Cerebellar cortex (tissue), 1 donor: ENCODE measurements at regions not wholly inside any gene's neighbourhood (a gene's known extent, or its start where the extent isn't known, plus 50 kb on each side); places are given as distances from the start of the nearest gene placed in this dataset.
"Not testable (repeated sequence)": the region's sequence is repeated elsewhere in the genome, so short reads cannot be mapped to it uniquely, and the experiment has no call there.

Experiments used
- DNase-seq: peaks from one replicate; pipeline ENCODE4 v3.0.0-alpha.2; 2015; ENCODE audit warnings: low spot score

- no peak for DNase-seq
Measured at GRCh38 chr13:33411312-33411711, 125.8 kb upstream of the STARD13 start.

GRCh38 chr13:33415822-33416221 lies 130.3 kb upstream of the STARD13 start:
- no peak for DNase-seq

DNA sequence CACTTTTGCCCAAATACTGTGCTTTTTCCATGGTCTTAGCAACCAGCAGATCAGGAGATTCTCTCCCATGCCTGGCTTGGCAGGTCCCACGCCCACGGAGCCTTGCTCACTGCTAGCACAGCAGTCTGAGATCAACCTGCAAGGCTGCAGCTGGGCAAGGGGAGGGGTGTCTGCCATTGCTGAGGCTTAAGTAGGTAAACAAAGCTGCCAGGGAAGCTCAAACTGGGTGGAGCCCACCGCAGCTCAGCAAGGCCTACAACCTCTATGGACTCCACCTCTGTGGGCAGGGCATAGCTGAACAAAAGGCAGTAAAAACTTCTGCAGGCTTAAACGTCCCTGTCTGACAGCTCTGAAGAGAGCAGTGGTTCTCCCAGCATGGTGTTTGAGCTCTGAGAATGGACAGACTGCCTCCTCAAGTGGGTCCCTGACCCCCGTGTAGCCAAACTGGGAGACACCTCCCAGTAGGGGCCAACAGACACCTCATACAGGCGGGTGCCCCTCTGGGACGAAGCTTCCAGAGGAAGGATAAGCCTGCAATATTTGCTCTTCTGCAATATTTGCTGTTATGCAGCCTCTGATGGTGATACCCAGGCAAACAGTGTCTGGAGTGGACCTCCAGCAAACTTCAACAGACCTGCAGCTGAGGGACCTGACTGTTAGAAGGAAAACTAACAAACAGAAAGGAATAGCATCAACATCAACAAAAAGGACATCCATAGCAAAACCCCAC lies 132.8 kb upstream of the STARD13 start:
- DNase-seq, result not testable (repeated sequence)

DNA sequence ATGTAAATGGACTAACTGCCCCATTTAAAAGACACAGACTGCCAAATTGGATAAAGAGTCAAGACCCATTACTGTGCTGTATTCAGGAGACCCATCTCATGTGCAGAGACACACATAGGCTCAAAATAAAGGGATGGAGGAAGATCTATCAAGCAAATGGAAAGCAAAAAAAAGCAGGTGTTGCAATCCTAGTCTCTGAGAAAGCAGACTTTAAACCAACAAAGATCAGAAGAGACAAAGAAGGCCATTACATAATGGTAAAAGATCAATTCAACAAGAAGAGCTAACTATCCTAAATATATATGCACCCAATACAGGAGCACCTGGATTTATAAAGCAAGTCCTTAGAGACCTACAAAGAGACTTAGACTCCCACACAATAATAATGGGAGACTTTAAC lies 134.6 kb upstream of the STARD13 start:
- DNase-seq, result not testable (repeated sequence)

DNA sequence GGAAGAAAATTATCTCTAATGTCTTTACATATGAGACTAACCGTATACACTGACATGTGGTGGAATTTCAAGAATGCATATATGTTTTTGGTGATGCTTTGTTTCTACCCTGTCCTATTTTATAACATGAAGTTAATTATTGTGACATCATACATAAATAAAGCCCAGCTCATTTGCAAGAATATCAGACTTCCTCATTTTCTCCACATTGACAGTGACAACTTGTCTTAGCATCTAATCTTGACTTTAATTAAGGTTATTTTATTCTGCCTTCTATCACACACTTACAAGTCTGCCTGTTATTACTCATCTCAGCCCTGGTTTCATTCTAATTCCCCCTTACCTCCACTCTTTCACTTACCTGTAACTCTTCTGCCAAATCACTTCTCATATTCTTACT lies 140.6 kb upstream of the STARD13 start:
- no peak for DNase-seq

- no peak for DNase-seq
Measured at GRCh38 chr13:33433316-33433715, 147.8 kb upstream of the STARD13 start.

DNA sequence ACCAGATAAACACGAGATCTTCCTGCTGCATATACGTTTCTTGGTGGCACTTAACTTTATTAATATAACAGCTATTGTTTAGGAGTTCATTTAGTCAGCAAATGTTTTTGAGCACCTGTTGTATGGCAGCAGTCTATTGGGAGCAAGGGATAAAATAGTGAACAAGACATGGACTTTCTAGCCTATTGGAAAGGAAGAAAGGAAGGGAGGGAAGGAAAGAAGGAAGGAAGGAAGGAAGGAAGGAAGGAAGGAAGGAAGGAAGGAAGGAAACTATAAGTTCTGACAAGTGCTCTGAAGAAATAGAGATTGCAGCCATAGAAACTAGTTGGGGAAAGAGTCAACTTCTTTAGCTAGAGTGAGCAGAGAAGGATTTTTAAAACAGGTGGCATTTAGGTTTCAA lies 149.1 kb upstream of the STARD13 start:
- DNase-seq, result no peak

- DNase-seq, result no peak
Measured at GRCh38 chr13:33435207-33435606, 149.7 kb upstream of the STARD13 start.

DNA sequence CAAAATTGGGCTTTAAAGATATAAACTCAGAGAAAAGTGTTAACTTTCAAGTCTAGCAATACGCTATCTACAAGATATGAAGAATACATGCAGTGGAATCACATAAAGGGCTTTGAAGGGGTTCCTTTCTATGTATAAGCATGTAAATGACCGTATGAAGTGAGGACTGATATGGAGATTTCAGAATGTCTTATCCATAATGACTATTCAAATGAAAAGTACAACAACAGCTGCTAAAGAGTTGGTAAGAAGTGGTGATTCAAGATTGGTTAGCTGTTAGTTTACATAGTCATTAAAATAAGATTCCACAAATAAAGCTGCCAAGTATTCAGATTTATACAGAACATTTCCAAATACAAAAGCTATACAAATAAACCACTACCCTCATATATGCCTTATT lies 153.4 kb upstream of the STARD13 start:
- no peak for DNase-seq

- DNase-seq, result no peak
Measured at GRCh38 chr13:33441015-33441414, 155.5 kb upstream of the STARD13 start.

DNA sequence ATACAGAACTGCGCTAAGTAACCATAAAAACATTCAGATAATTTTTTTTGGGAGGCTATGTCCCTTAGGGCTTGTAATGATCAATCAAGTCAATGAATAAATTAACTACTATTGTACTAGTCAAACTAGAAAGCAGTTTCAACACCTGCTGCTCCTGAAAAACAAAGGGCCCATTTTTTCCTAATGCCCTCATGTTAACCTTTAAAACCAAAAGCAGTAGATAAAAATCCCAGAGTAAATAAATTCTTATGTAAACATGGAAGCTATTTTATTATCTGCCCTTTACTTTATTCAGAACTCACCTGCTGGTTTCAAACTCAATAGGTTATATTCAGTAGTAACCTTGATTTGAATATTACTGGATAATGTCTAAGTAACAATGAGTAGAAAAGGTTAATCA lies 159.5 kb upstream of the STARD13 start:
- no peak for DNase-seq

DNA sequence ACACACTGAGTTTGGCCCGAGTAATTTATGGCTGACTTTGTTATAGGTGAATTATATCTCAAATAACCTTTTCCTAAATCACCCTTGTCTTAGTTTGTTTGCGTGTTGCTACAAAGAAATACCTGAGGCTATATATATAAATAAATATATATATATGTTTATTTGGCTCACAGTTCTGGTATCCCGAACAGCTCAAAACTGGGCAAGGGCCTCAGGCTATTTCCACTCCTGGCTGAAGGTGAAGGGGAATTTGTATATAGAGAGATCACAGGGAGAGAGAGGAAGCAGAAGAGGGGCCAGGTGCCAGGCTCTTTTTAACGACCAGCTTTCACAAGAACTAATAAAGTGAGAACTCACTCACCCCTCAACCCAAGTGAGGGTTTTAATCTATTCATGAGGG lies 159.9 kb upstream of the STARD13 start:
- no peak for DNase-seq

DNA sequence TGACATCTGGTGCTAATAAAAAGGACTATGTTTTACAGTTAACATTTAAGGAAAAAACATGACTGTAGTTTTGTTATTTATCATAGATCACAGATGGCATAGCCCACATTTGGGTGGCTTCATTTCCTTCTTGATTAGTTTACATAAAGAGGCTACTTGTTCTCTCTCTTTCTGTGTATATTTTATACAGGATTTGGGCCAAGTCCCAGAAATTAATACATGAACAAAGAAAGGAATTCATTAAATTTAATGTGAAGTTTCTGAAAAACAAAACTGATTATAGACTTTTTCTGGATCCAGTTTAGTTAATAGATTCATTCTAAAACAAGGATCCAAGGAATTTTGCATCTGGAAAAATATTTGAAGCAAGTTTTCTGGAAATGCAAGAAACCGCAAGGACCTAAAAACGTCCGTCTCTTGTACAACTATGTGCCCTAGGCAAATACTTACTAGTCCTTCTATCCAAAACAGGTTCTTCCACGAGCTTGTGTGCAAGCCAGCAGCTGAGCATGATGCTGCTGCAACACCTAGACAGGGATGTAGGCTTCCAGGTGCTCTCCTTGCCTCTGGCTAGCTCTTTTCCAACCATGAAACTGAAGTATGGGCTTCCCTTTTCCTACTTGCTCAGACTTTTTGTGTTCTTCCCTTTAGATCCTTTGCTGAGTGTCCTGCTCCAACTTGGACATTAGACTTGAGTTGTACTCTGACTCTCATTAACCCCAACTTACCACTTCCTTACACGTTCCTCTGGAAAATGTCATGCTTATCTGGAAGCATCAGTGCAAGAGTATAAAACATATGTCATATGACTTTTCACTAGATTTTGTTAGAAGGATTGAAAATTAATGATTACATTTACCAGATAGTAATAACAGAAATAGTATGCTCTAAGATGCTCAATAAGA lies 161.5 kb upstream of the STARD13 start:
- DNase-seq, result no peak

GRCh38 chr13:33448889-33449288 lies 163.3 kb upstream of the STARD13 start:
- DNase-seq, result no peak

GRCh38 chr13:33450956-33451709 lies 165.6 kb upstream of the STARD13 start:
- DNase-seq, result no peak

DNA sequence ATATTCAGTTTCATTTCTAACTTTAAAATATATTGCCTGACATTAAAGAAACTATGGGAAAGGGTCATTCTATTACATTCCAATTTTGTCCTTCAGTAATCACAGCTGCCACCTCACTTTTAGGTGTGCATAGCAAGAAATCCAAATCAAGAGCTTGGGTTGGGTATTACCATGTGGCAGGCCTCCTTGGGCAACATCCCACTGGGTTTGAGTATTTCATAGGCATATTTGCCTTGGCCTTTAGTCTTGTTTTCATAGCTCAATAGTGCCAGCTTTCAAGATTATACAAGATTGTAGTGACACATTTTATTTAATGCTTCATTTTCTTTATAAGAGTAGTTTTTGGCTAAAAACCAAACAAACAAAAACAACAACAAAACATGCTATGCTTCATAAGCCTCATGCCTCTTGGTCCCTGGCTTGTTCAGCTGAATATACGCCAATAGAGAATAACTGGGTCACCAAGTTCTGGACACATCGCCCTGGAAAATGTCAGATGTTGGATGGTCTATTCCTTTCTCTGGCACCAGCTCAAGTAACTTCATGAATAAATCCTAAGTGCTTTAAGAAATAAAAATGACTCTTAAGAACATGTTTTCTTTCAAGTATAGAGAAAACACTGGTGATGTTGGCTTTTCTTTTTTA lies 167.4 kb upstream of the STARD13 start:
- peak; percentile 46 for DNase-seq

GRCh38 chr13:33453936-33454335 lies 168.4 kb upstream of the STARD13 start:
- DNase-seq, result no peak

DNA sequence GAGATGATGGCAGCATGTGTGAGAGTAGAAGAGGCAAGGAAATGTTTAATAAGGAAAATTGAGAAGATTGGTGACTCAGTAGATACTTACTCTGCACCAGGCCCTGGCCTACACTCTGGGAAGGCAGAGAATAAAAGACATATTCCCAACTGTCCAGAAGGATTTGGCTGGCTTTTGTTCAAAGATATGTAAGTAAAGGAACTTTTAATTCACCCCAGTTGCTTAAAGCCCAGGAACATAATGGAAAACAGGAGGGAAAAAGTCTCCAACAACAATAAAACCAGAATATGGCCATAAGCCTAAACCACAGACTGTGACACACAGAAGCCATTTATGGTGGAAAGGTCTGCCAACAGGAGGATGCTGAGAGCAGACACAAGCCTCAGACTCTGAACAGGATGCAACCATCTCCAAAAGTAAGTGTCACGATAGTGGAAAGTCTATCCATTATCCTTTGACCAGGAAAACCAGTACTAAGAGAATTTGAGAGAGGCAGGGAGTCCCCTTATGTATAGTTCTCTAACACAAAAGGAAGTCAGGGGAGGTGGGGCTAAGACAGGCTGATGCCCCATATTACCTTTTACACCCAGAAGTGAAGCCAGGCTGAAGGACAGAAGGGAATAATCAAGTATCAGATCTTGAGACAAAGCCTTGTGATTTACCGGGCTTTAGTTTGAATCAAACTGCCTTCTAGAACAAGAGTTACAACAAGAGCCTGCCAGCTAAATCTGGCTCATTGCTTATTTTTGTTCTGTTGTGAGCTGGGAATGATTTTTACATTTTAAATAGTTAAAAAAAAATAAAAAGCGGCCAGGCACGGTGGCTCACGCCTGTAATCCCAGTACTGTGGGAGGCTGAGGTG lies 169.5 kb upstream of the STARD13 start:
- no peak for DNase-seq

GRCh38 chr13:33459702-33460101 lies 174.1 kb upstream of the STARD13 start:
- no peak for DNase-seq

DNA sequence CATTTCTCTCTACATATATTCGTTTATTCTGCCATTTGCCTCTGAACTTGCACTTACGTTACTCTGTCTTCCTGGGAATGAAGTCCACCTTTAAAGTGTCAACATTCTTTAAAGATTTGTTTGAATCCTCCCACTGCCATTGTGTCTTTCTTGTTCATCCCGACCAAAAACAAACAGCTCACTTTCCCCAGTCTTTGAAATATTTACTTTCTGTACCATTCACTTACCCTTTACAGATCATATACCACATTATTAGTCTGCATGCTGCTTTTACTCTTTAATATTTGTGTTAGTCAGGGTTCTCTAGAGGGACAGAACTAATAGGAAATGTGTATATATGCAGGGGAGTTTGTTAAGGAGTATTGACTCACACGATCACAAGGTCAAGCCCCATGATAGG lies 176.6 kb upstream of the STARD13 start:
- DNase-seq, result no peak

- DNase-seq, result no peak
Measured at GRCh38 chr13:33464345-33464744, 178.8 kb upstream of the STARD13 start.
